Spleen (tissue), 11 donors: ENCODE measurements at regions not wholly inside any gene's neighbourhood (a gene's known extent, or its start where the extent isn't known, plus 50 kb on each side); places are given as distances from the start of the nearest gene placed in this dataset.
"Not testable (repeated sequence)": the region's sequence is repeated elsewhere in the genome, so short reads cannot be mapped to it uniquely, and the experiment has no call there.

Experiments
- DNase-seq: peaks from one replicate; pipeline ENCODE4 v3.0.0-alpha.2; 2020
- H3K27ac ChIP-seq, 8 donors: fragments of 200-600 bp; sonication (generic) in 7 of 8; 1 replicate in 4 of 8; 2 replicates in 4 of 8; pipeline versions ENCODE4 v1.5.0 to v1.8.0; 2016 to 2021; ENCODE audit warnings: inconsistent platforms in 4 of 8, mild to moderate bottlenecking in 4 of 8, moderate library complexity in 1 of 8
- H3K27me3 ChIP-seq, 7 donors: fragments of 200-600 bp; sonication (generic) in 6 of 7; replicated peaks in 1 of 7; 1 replicate in 4 of 7; 2 replicates in 3 of 7; pipeline versions ENCODE4 v1.5.0 to v1.8.0; 2016 to 2021; ENCODE audit warnings: inconsistent platforms in 3 of 7, mild to moderate bottlenecking in 1 of 7
- H3K36me3 ChIP-seq, 6 donors: fragments of 200-600 bp; sonication (generic) in 5 of 6; 1 replicate in 4 of 6; 2 replicates in 2 of 6; pipeline versions ENCODE4 v1.5.0 to v1.8.0; 2016 to 2021; ENCODE audit warnings: inconsistent platforms in 2 of 6
- H3K4me1 ChIP-seq, 6 donors: fragments of 200-600 bp; sonication (generic) in 5 of 6; 1 replicate in 3 of 6; 2 replicates in 3 of 6; pipeline versions ENCODE4 v1.5.0 to v1.8.0; 2016 to 2021; ENCODE audit warnings: inconsistent platforms in 3 of 6
- H3K4me3 ChIP-seq, 8 donors: fragments of 200-600 bp; sonication (generic) in 7 of 8; 1 replicate in 4 of 8; 2 replicates in 4 of 8; pipeline versions ENCODE4 v1.5.0 to v1.8.0; 2016 to 2021; ENCODE audit warnings: inconsistent platforms in 4 of 8, mild to moderate bottlenecking in 4 of 8, moderate library complexity in 2 of 8
- H3K9me3 ChIP-seq, 8 donors: fragments of 200-600 bp; sonication (generic) in 7 of 8; 1 replicate in 4 of 8; 2 replicates in 4 of 8; pipeline versions ENCODE4 v1.5.0 to v1.8.0; 2016 to 2021; ENCODE audit warnings: inconsistent platforms in 4 of 8
- WGBS, 5 donors: extraction: QIAGEN DNeasy Blood & Tissue Kit in 3 of 5; methylation state at CpG; one replicate each; pipeline versions ENCODE4 v1.1.5 to v1.1.7; 2013 to 2018; 5-methylcytosine and 5-hydroxymethylcytosine counted together
- intact Hi-C: fragments of 100-400 bp; cut with DNase I; formaldehyde crosslinking; loops from one replicate; pipeline ENCODE4 v1.15.0; 2023; ENCODE audit warnings: low total_unique reads
- donor health status: healthy with polysubstance abuse.
- donor health status: DM: no; HTN: no; CAD: no; lungs with moderate emphysema.
- donor health status: DM: no; HTN: no; CAD: no.
- donor health status: Bipolar disorder and iron deficiency.
- donor health status: healthy.
- donor health status: DM: no; HTN: no; CAD: no.
- donor health status: DM: yes; HTN: yes; CAD: no.

- intact Hi-C loops, H3K9me3 ChIP-seq, H3K4me1 ChIP-seq, H3K36me3 ChIP-seq, H3K27me3 ChIP-seq: not testable (repeated sequence)
- peak; percentile 78 for DNase-seq
- Histone ChIP-seq H3K4me3 (peak overlapping the region in 1 of 8 donors; percentile 31), H3K27ac (peak overlapping the region in 4 of 8 donors; percentile 31 to 44 (median 38))
- WGBS, 5 donors = 1 to 5% (median 2%) methylated on average over 6 to 11 of the region's 11 CpGs
Measured at GRCh38 chr2:113551637-113552318, 53.3 kb downstream of the FOXD4L1 start.

DNA sequence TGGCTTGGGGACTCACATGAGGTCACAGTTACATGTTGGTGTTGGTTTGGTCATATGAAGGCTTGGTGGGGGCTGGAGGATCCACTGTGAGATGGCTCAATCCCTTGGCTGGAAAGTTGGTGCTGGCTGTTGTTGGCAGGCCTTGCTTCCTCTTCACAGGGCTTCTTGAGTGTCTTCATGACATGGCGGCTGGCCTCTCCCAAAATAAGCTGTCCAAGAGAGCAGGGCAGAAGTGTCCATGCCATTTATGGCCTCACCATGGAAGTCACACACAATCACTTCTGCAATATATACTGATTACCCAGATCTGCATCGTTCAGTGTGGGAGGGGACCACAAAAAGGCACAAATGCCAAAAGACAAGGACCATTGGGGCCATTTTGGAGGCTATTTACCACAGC is 61.4 kb downstream of the FOXD4L1 start:
- H3K27ac ChIP-seq, H3K9me3 ChIP-seq, H3K27me3 ChIP-seq, H3K36me3 ChIP-seq, H3K4me1 ChIP-seq, DNase-seq, intact Hi-C loops, H3K4me3 ChIP-seq: not testable (repeated sequence)
- WGBS, 5 donors = 83 to 100% (median 92%) methylated on average over 2 of the region's 2 CpGs

DNA sequence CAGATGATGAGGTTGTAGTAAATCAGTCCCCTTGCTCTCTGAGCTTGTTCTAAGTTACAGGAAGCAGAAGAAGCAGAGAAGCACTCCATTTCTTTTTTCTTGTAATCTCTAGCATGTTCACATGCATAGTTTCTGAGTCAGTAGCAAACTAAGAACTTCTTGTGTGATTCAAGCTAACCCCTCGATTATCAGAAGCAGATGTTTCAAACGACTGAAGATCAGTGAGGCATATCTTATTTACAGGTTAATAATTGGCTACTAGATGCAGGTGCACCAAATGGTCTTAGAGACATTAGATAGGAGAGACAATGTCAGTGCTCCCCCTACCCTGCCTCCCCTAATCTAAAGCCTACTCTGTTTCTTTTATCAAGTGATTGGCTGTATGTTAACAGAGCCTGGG is 64.2 kb downstream of the FOXD4L1 start:
- intact Hi-C loops, DNase-seq, H3K4me3 ChIP-seq, H3K36me3 ChIP-seq, H3K27ac ChIP-seq, H3K27me3 ChIP-seq, H3K9me3 ChIP-seq, H3K4me1 ChIP-seq: not testable (repeated sequence)
- 49 to 81% (median 62%) methylated on average over 2 of the region's 2 CpGs; no CpG with 5 or more reads in 1 of the 5 donors for WGBS, 5 donors

GRCh38 chr2:113566674-113567480 is 60.2 kb upstream of the RABL2A start:
- DNase-seq, H3K9me3 ChIP-seq, H3K4me1 ChIP-seq, H3K27ac ChIP-seq, H3K27me3 ChIP-seq, H3K4me3 ChIP-seq, intact Hi-C loops, H3K36me3 ChIP-seq: not testable (repeated sequence)
- 80 to 85% (median 84%) methylated on average over 7 to 10 of the region's 12 CpGs for WGBS, 5 donors

DNA sequence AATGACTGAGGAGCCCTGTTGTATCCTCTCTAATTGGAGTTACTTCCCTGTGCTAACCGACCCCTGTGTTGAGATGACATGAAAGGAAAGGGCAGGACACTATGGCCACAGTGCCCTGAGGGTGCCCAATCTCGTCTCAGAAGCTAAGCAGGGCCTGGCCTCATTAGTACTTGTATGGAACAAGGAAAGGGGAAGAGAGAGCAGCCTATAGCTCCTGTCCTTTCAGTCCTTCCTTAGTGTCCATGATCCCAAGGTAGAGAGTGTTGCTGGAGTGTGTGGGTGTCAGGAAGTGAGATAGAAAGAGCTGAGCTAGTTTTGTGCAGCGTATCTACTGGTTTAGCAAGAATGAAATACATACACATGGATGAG is 59.6 kb upstream of the RABL2A start:
- H3K4me3 ChIP-seq, H3K4me1 ChIP-seq, H3K27ac ChIP-seq, H3K36me3 ChIP-seq, DNase-seq, intact Hi-C loops, H3K27me3 ChIP-seq, H3K9me3 ChIP-seq: not testable (repeated sequence)
- 60 to 76% (median 69%) methylated on average over 2 to 3 of the region's 3 CpGs for WGBS, 5 donors

- H3K4me1 ChIP-seq, H3K4me3 ChIP-seq, H3K27ac ChIP-seq, H3K27me3 ChIP-seq, intact Hi-C loops, DNase-seq, H3K9me3 ChIP-seq, H3K36me3 ChIP-seq: not testable (repeated sequence)
- WGBS, 5 donors = 86 to 96% (median 91%) methylated on average over 13 to 14 of the region's 14 CpGs
Measured at GRCh38 chr2:113568231-113568630, 58.8 kb upstream of the RABL2A start.

DNA sequence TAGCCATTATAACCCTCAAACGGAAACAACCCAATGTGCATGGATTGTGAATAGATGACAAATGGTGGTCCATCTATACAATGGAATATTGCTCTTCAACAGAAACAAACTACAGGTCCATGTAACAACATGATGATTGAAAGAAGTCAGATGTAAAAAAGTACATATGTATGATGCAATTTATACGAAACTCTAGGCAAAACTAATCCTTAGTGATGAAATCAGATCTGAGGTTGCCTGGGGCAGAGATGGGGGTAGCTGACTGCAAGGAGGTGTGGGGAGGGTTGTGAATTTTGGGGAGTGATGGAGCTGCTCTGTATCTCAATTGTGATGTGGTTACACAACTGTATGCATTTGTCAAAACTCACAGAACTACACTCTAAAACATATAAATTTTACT is 57.0 kb upstream of the RABL2A start:
- H3K27me3 ChIP-seq, H3K36me3 ChIP-seq, H3K4me3 ChIP-seq, H3K9me3 ChIP-seq, H3K4me1 ChIP-seq, intact Hi-C loops, DNase-seq, H3K27ac ChIP-seq: not testable (repeated sequence)
- WGBS, 5 donors = 57 to 89% (median 75%) methylated on average over 1 to 2 of the region's 2 CpGs

DNA sequence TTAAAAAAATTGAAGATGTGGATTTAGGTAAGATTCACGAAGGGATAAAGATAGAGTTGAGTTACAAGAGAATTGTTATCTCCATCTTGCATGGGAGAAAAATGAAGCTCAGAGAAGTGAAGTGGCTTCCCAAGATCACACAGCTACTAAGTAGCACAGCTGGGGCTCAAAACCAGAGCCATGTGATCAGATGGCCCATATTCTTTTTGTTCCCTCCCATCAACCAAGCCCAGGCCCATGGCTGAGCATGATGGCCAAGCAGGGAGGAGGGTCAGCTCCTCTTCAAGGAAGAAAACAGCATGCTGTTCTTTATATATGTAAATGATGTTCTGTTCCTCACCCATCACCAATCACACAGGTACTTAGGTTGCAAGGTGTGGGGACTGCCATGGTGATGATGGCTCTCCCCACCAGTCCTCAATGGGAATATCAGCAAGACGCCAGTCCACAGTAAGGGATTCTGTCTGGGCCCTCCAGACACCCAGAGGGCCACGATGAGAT is 56.5 kb upstream of the RABL2A start:
- H3K4me1 ChIP-seq, intact Hi-C loops, H3K27me3 ChIP-seq, H3K36me3 ChIP-seq, H3K27ac ChIP-seq, DNase-seq, H3K9me3 ChIP-seq, H3K4me3 ChIP-seq: not testable (repeated sequence)
- WGBS, 5 donors = 81 to 89% (median 82%) methylated on average over 1 to 3 of the region's 3 CpGs

DNA sequence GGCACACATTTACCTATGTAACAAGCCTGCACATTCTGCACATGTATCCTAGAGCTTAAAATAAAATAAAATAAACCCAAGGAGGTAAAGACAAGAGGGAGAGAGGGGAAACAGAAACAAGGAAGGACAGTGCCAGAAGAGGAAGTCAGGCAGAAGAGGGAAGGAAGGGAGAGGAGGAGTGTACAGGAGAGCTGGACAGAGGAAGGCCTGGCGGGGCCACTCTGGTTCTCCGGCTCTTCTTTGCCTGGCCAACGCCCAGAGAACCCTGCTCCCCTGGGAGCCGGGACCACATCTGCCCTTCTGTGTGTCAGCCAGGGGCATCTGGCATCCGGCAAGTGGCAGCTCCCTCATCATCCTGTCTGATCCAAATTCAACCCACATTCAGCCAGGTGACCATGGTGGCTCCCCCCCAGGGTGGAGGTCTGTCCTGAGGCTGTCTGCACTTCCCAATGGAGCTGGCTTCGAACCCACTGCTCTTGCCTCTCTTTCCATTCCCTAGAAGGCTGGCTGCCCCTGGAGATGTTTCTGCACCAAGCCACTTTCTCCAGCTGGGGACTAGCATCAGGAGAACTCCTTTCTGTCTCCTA is 55.5 kb upstream of the RABL2A start:
- H3K27ac ChIP-seq, H3K9me3 ChIP-seq, DNase-seq, H3K4me3 ChIP-seq, intact Hi-C loops, H3K4me1 ChIP-seq, H3K27me3 ChIP-seq, H3K36me3 ChIP-seq: not testable (repeated sequence)
- 49 to 68% (median 60%) methylated on average over 3 to 6 of the region's 6 CpGs for WGBS, 5 donors

GRCh38 chr2:113575721-113576120 is 51.3 kb upstream of the RABL2A start:
- WGBS, 5 donors = 77 to 89% (median 86%) methylated on average over 2 to 3 of the region's 4 CpGs
- H3K9me3 ChIP-seq, H3K27ac ChIP-seq, intact Hi-C loops, H3K4me3 ChIP-seq, H3K36me3 ChIP-seq, DNase-seq, H3K4me1 ChIP-seq, H3K27me3 ChIP-seq: not testable (repeated sequence)

DNA sequence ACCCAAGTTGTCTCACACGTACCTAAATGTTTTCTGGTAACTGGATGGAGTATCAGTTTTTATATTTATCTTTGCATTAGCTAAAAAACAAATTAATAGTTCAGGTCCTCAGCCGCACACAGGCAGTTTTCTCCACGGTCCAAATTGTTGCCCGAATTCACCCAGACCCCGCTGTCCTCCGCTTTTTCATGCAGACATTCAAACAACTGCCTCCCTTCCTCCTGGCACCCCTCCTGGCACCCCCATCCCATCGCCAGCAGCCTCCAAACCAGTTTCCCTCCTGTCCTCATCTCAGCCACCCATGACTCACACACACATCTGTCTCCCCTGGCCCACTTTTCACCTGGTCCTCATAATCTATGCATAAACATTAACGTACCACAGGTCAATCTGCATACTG is 50.7 kb upstream of the RABL2A start:
- H3K27ac ChIP-seq, H3K4me1 ChIP-seq, DNase-seq, intact Hi-C loops, H3K27me3 ChIP-seq, H3K4me3 ChIP-seq, H3K9me3 ChIP-seq, H3K36me3 ChIP-seq: not testable (repeated sequence)
- 80 to 90% (median 82%) methylated on average over 8 of the region's 8 CpGs for WGBS, 5 donors
